ENCODE measurements at regions not wholly inside any gene's neighbourhood (a gene's known extent, or its start where the extent isn't known, plus 50 kb on each side); places are given as distances from the start of the nearest gene placed in this dataset.

GRCh38 chr10:63773962-63774361 lies 252.8 kb downstream of the REEP3 start:
- H3K27ac ChIP-seq, result no peak overlapping the region
- no peak for DNase-seq (ENCODE audit: low spot score)
- CTCF ChIA-PET, result interaction anchor here (0.6 kb wide), 1 partner anchor 610 kb away, joined by 4 read pairs; no protein-coding TSS in a partner anchor
- TF ChIP-seq CTCF (conservative IDR thresholded peaks at IDR 0.05; ENCODE audit: low read depth), result no peak
- POLR2A ChIA-PET (ENCODE audit: low non-redundant PET), result no interaction called here

- CTCF ChIA-PET, result no interaction called here
- POLR2A ChIA-PET (ENCODE audit: low non-redundant PET), result no interaction called here
Observed at GRCh38 chr10:63780101-63780500, 258.9 kb downstream of the REEP3 start.

GRCh38 chr10:63781226-63781625 lies 260.0 kb downstream of the REEP3 start:
- ChIA-PET CTCF (no interaction called here), POLR2A (ENCODE audit: low non-redundant PET) (no interaction called here)
- H3K27ac ChIP-seq, result no peak overlapping the region
- DNase-seq (ENCODE audit: low spot score), result no peak
- TF ChIP-seq CTCF (conservative IDR thresholded peaks at IDR 0.05; ENCODE audit: low read depth), result no peak

More at GRCh38 chr10:63780101-63780500, 258.9 kb downstream of the REEP3 start:
- DNase-seq (ENCODE audit: low spot score), result no peak
- H3K27ac ChIP-seq, result no peak overlapping the region
- TF ChIP-seq CTCF (conservative IDR thresholded peaks at IDR 0.05; ENCODE audit: low read depth), result no peak

GRCh38 chr10:63783882-63784281 lies 262.7 kb downstream of the REEP3 start:
- H3K27ac ChIP-seq, result no peak overlapping the region
- ChIA-PET POLR2A (ENCODE audit: low non-redundant PET) (no interaction called here), CTCF (interaction anchor here (0.6 kb wide), 1 partner anchor 672 kb away, joined by 3 read pairs; no protein-coding TSS in a partner anchor)
- DNase-seq (ENCODE audit: low spot score), result no peak
- TF ChIP-seq CTCF (conservative IDR thresholded peaks at IDR 0.05; ENCODE audit: low read depth), result no peak

- CTCF ChIA-PET, result no interaction called here
- DNase-seq (ENCODE audit: low spot score), result no peak
- POLR2A ChIA-PET (ENCODE audit: low non-redundant PET), result no interaction called here
- no peak for TF ChIP-seq CTCF (conservative IDR thresholded peaks at IDR 0.05; ENCODE audit: low read depth)
- no peak overlapping the region for H3K27ac ChIP-seq
Observed at GRCh38 chr10:63788152-63788821, 267.1 kb downstream of the REEP3 start.

- ChIA-PET POLR2A (ENCODE audit: low non-redundant PET) (interaction anchor here (0.8 kb wide), 1 partner anchor 1398 kb away, joined by 3 read pairs; no protein-coding TSS in a partner anchor), CTCF (no interaction called here)
- no peak for DNase-seq (ENCODE audit: low spot score)
- H3K27ac ChIP-seq, result no peak overlapping the region
- no peak for TF ChIP-seq CTCF (conservative IDR thresholded peaks at IDR 0.05; ENCODE audit: low read depth)
Observed at GRCh38 chr10:63795094-63795860, 274.1 kb downstream of the REEP3 start.

Data from RWPE1 (cell line).